ENCODE measurements at regions not wholly inside any gene's neighbourhood (a gene's known extent, or its start where the extent isn't known, plus 50 kb on each side); places are given as distances from the start of the nearest gene placed in this dataset.

GRCh38 chr12:59031313-59031712, 111.0 kb upstream of the LRIG3 start:
- Histone ChIP-seq H2BK120ac (ENCODE audit: low read depth, low read length) (no peak overlapping the region), H3K23ac (ENCODE audit: low read depth, low read length) (no peak overlapping the region), H3K36me3 (ENCODE audit: control insufficient read depth, insufficient read depth, low read length) (no peaks in the 10 kb centered on the region), H3K27me3 (ENCODE audit: control insufficient read depth, insufficient read depth, low read length) (no peaks in the 10 kb centered on the region), H3K4me3 (ENCODE audit: insufficient read depth, low read depth, low read length) (no peak overlapping the region), H3K27ac (ENCODE audit: insufficient read depth, low read length) (no peak overlapping the region), H2BK20ac (ENCODE audit: low read depth, low read length) (no peak overlapping the region), H4K20me1 (ENCODE audit: insufficient read depth, low read length) (no peaks in the 10 kb centered on the region), H4K8ac (ENCODE audit: low read depth in 2 of 2, low read length in 2 of 2) (no peak overlapping the region), H3K56ac (ENCODE audit: extremely low read depth, insufficient read depth, low read length) (no peak overlapping the region), H4K5ac (ENCODE audit: low read depth, low read length) (no peak overlapping the region), H3K14ac (replicated peaks; ENCODE audit: low read depth, low read length) (no peak overlapping the region), H2AFZ (replicated peaks; ENCODE audit: low read length, poor library complexity) (no peak overlapping the region), H3K4me2 (ENCODE audit: low read depth, low read length) (no peak overlapping the region), H3K9me1 (ENCODE audit: insufficient read depth, low read length) (no peaks in the 10 kb centered on the region), H3K9ac (ENCODE audit: low read depth, low read length) (no peak overlapping the region), H3K4ac (ENCODE audit: low read depth, low read length) (no peak overlapping the region), H3K9me3 (ENCODE audit: control insufficient read depth, insufficient read depth, low read length) (no peaks in the 10 kb centered on the region), H3K4me1 (ENCODE audit: control insufficient read depth, insufficient read depth, low read length) (peaks cover 6% of the 10 kb centered on the region), H3K18ac (ENCODE audit: low read depth, low read length) (no peak overlapping the region), H2AK9ac (replicated peaks; ENCODE audit: low read depth, low read length, poor library complexity) (no peak overlapping the region), H2AK5ac (ENCODE audit: low read depth, low read length) (no peak overlapping the region), H2BK15ac (ENCODE audit: low read depth, low read length) (no peak overlapping the region), H2BK5ac (ENCODE audit: low read depth, low read length, poor library complexity, severe bottlenecking) (no peak overlapping the region), H3K79me1 (ENCODE audit: low read depth in 1 of 2, low read length in 2 of 2) (no peaks in the 10 kb centered on the region), H4K91ac (ENCODE audit: insufficient read depth, low read depth, low read length) (no peak overlapping the region)
- TF ChIP-seq MXI1 (IDR thresholded peaks at IDR 0.05; ENCODE audit: borderline replicate concordance, low read depth, low read length) (no peak), RFX5 (IDR thresholded peaks at IDR 0.05; ENCODE audit: low read depth, low read length) (no peak), CEBPB (IDR thresholded peaks at IDR 0.05; ENCODE audit: low read depth, low read length) (no peak), ELK1 (IDR thresholded peaks at IDR 0.05; ENCODE audit: borderline replicate concordance, low read depth, low read length) (no peak), RCOR1 (IDR thresholded peaks at IDR 0.05; ENCODE audit: insufficient replicate concordance, low read length) (no peak)
- dilution Hi-C loops (cut with HindIII; ENCODE audit: low sequenced_read_pairs, unreplicated experiment) = no loop called here
- no TSS peak for BruUV-seq (replicated peaks)
- ChIA-PET CTCF (no interaction called here), POLR2A (ENCODE audit: unreplicated experiment) (no interaction called here)
- DNase-seq = no peak
- in situ Hi-C loops (cut with MboI; ENCODE audit: low sequenced_read_pairs) = no loop called here
- intact Hi-C loops (cut with micrococcal nuclease) = no loop called here
- ATAC-seq (ENCODE audit: low read depth) = no peak

Data from IMR-90 (cell line).